ENCODE measurements at regions not wholly inside any gene's neighbourhood (a gene's known extent, or its start where the extent isn't known, plus 50 kb on each side); places are given as distances from the start of the nearest gene placed in this dataset.

GRCh38 chr14:71591231-71591630, 341.0 kb upstream of the RGS6 start:
- intact Hi-C loops (cut with DNase I; ENCODE audit: low total_unique reads) = no loop called here
- TF ChIP-seq CTCF (IDR thresholded peaks at IDR 0.05) (no peak), POLR2A (IDR thresholded peaks at IDR 0.05) (no peak)
- no peak overlapping the region for H3K4me3 ChIP-seq (ENCODE audit: low read depth, poor library complexity, severe bottlenecking)
- DNase-seq (ENCODE audit: low spot score in 2 of 2) = no peak

- 24 to 45% methylated on average over 1 of the region's 1 CpG for WGBS, 2 donors
Measured at GRCh38 chr14:71591929-71592328, 340.3 kb upstream of the RGS6 start.

GRCh38 chr14:71592361-71592760, 339.9 kb upstream of the RGS6 start:
- DNase-seq (ENCODE audit: low spot score in 2 of 2) = no peak
- no peak overlapping the region for H3K4me3 ChIP-seq (ENCODE audit: low read depth, poor library complexity, severe bottlenecking)
- intact Hi-C loops (cut with DNase I; ENCODE audit: low total_unique reads) = no loop called here
- TF ChIP-seq CTCF (IDR thresholded peaks at IDR 0.05) (no peak), POLR2A (IDR thresholded peaks at IDR 0.05) (no peak)
- 46 to 49% methylated on average over 2 of the region's 2 CpGs for WGBS, 2 donors

More at GRCh38 chr14:71591929-71592328, 340.3 kb upstream of the RGS6 start:
- DNase-seq (ENCODE audit: low spot score in 2 of 2) = no peak
- intact Hi-C loops (cut with DNase I; ENCODE audit: low total_unique reads) = no loop called here
- TF ChIP-seq CTCF (IDR thresholded peaks at IDR 0.05) (no peak), POLR2A (IDR thresholded peaks at IDR 0.05) (no peak)
- H3K4me3 ChIP-seq (ENCODE audit: low read depth, poor library complexity, severe bottlenecking) = no peak overlapping the region

- no peak overlapping the region for H3K4me3 ChIP-seq (ENCODE audit: low read depth, poor library complexity, severe bottlenecking)
- WGBS, 2 donors = 91 to 94% methylated on average over 1 of the region's 1 CpG
- intact Hi-C loops (cut with DNase I; ENCODE audit: low total_unique reads) = no loop called here
- no peak for TF ChIP-seq CTCF (IDR thresholded peaks at IDR 0.05)
- TF ChIP-seq POLR2A (IDR thresholded peaks at IDR 0.05) = no peak
- DNase-seq (ENCODE audit: low spot score in 2 of 2) = no peak
Measured at GRCh38 chr14:71593966-71594365, 338.3 kb upstream of the RGS6 start.

GRCh38 chr14:71594821-71595220, 337.4 kb upstream of the RGS6 start:
- DNase-seq (ENCODE audit: low spot score in 2 of 2) = no peak
- TF ChIP-seq CTCF (IDR thresholded peaks at IDR 0.05) (no peak), POLR2A (IDR thresholded peaks at IDR 0.05) (no peak)
- H3K4me3 ChIP-seq (ENCODE audit: low read depth, poor library complexity, severe bottlenecking) = no peak overlapping the region
- intact Hi-C loops (cut with DNase I; ENCODE audit: low total_unique reads) = no loop called here
- 23 to 30% methylated on average over 3 of the region's 3 CpGs for WGBS, 2 donors

GRCh38 chr14:71595441-71595840, 336.8 kb upstream of the RGS6 start:
- intact Hi-C loops (cut with DNase I; ENCODE audit: low total_unique reads) = no loop called here
- 71 to 79% methylated on average over 3 of the region's 3 CpGs for whole genome bisulfite sequencing, 2 donors

More at GRCh38 chr14:71595441-71595840, 336.8 kb upstream of the RGS6 start:
- TF ChIP-seq POLR2A (IDR thresholded peaks at IDR 0.05) (no peak), CTCF (IDR thresholded peaks at IDR 0.05) (no peak)
- no peak for DNase-seq (ENCODE audit: low spot score in 2 of 2)
- H3K4me3 ChIP-seq (ENCODE audit: low read depth, poor library complexity, severe bottlenecking) = no peak overlapping the region

Data from lower leg skin (tissue), 4 donors.